Neural progenitor cell (in vitro differentiated cells): ENCODE measurements at regions not wholly inside any gene's neighbourhood (a gene's known extent, or its start where the extent isn't known, plus 50 kb on each side); places are given as distances from the start of the nearest gene placed in this dataset.

Experiments
- CTCF ChIP-seq: fragments of 200-600 bp; sonication (generic); IDR thresholded peaks from 2 replicates; pipeline ENCODE4 v1.5.1; 2017; ENCODE audit warnings: antibody characterized with exemption, mild to moderate bottlenecking
- EZH2 ChIP-seq: fragments of 200-600 bp; sonication (generic); IDR thresholded peaks from 2 replicates; pipeline ENCODE4 v1.6.1; 2017; ENCODE audit warnings: antibody characterized with exemption, mild to moderate bottlenecking, moderate library complexity

GRCh38 chr16:65608455-65608854 is 486.6 kb upstream of the CDH11 start:
- TF ChIP-seq EZH2 (no peak), CTCF (no peak)
